ENCODE measurements at regions not wholly inside any gene's neighbourhood (a gene's known extent, or its start where the extent isn't known, plus 50 kb on each side); places are given as distances from the start of the nearest gene placed in this dataset.
"Not testable (repeated sequence)": the region's sequence is repeated elsewhere in the genome, so short reads cannot be mapped to it uniquely, and the experiment has no call there.

GRCh38 chr1:149279512-149279911 is 176.2 kb upstream of the NBPF9 start:
- not testable (repeated sequence) for H2AFZ ChIP-seq (ENCODE audit: low read length); H3K4me1 ChIP-seq (ENCODE audit: insufficient read depth, low read length); DNase-seq (ENCODE audit: insufficient read length, low spot score, missing footprints); H3K27me3 ChIP-seq (ENCODE audit: insufficient read depth, low read length); H3K36me3 ChIP-seq (ENCODE audit: insufficient read depth, low read length); H3K9me3 ChIP-seq (ENCODE audit: low read depth, low read length); H3K27ac ChIP-seq (ENCODE audit: low read depth, low read length); H3K4me3 ChIP-seq (ENCODE audit: insufficient read depth, low read length); H3K79me2 ChIP-seq (ENCODE audit: insufficient read depth, low read length); H4K20me1 ChIP-seq (ENCODE audit: insufficient read depth, low read length); H3K4me2 ChIP-seq (ENCODE audit: insufficient read depth, low read length)

- H3K36me3 ChIP-seq (ENCODE audit: insufficient read depth, low read length); H3K4me1 ChIP-seq (ENCODE audit: insufficient read depth, low read length); H3K27me3 ChIP-seq (ENCODE audit: insufficient read depth, low read length); H4K20me1 ChIP-seq (ENCODE audit: insufficient read depth, low read length); H3K4me3 ChIP-seq (ENCODE audit: insufficient read depth, low read length); H3K27ac ChIP-seq (ENCODE audit: low read depth, low read length); H2AFZ ChIP-seq (ENCODE audit: low read length); H3K9me3 ChIP-seq (ENCODE audit: low read depth, low read length); H3K4me2 ChIP-seq (ENCODE audit: insufficient read depth, low read length); H3K79me2 ChIP-seq (ENCODE audit: insufficient read depth, low read length); DNase-seq (ENCODE audit: insufficient read length, low spot score, missing footprints): not testable (repeated sequence)
Measured at GRCh38 chr1:149284773-149285172, 181.4 kb upstream of the NBPF9 start.

- not testable (repeated sequence) for H3K27ac ChIP-seq (ENCODE audit: low read depth, low read length); H3K4me3 ChIP-seq (ENCODE audit: insufficient read depth, low read length); H3K9me3 ChIP-seq (ENCODE audit: low read depth, low read length); H3K4me2 ChIP-seq (ENCODE audit: insufficient read depth, low read length); DNase-seq (ENCODE audit: insufficient read length, low spot score, missing footprints); H3K27me3 ChIP-seq (ENCODE audit: insufficient read depth, low read length); H3K79me2 ChIP-seq (ENCODE audit: insufficient read depth, low read length); H3K36me3 ChIP-seq (ENCODE audit: insufficient read depth, low read length); H3K4me1 ChIP-seq (ENCODE audit: insufficient read depth, low read length); H2AFZ ChIP-seq (ENCODE audit: low read length); H4K20me1 ChIP-seq (ENCODE audit: insufficient read depth, low read length)
Measured at GRCh38 chr1:149285205-149285604, 181.9 kb upstream of the NBPF9 start.

GRCh38 chr1:149285638-149286037 is 182.3 kb upstream of the NBPF9 start:
- H3K79me2 ChIP-seq (ENCODE audit: insufficient read depth, low read length); H3K4me3 ChIP-seq (ENCODE audit: insufficient read depth, low read length); H3K36me3 ChIP-seq (ENCODE audit: insufficient read depth, low read length); H3K27me3 ChIP-seq (ENCODE audit: insufficient read depth, low read length); H3K4me2 ChIP-seq (ENCODE audit: insufficient read depth, low read length); H4K20me1 ChIP-seq (ENCODE audit: insufficient read depth, low read length); H3K27ac ChIP-seq (ENCODE audit: low read depth, low read length); H2AFZ ChIP-seq (ENCODE audit: low read length); H3K4me1 ChIP-seq (ENCODE audit: insufficient read depth, low read length); H3K9me3 ChIP-seq (ENCODE audit: low read depth, low read length); DNase-seq (ENCODE audit: insufficient read length, low spot score, missing footprints): not testable (repeated sequence)

GRCh38 chr1:149288580-149288979 is 185.2 kb upstream of the NBPF9 start:
- not testable (repeated sequence) for H3K4me2 ChIP-seq (ENCODE audit: insufficient read depth, low read length); H3K27me3 ChIP-seq (ENCODE audit: insufficient read depth, low read length); H3K36me3 ChIP-seq (ENCODE audit: insufficient read depth, low read length); H2AFZ ChIP-seq (ENCODE audit: low read length); DNase-seq (ENCODE audit: insufficient read length, low spot score, missing footprints); H4K20me1 ChIP-seq (ENCODE audit: insufficient read depth, low read length); H3K4me1 ChIP-seq (ENCODE audit: insufficient read depth, low read length); H3K4me3 ChIP-seq (ENCODE audit: insufficient read depth, low read length); H3K79me2 ChIP-seq (ENCODE audit: insufficient read depth, low read length); H3K9me3 ChIP-seq (ENCODE audit: low read depth, low read length); H3K27ac ChIP-seq (ENCODE audit: low read depth, low read length)

- not testable (repeated sequence) for H3K9me3 ChIP-seq (ENCODE audit: low read depth, low read length); H3K4me2 ChIP-seq (ENCODE audit: insufficient read depth, low read length); DNase-seq (ENCODE audit: insufficient read length, low spot score, missing footprints); H2AFZ ChIP-seq (ENCODE audit: low read length); H3K79me2 ChIP-seq (ENCODE audit: insufficient read depth, low read length); H3K4me3 ChIP-seq (ENCODE audit: insufficient read depth, low read length); H3K27ac ChIP-seq (ENCODE audit: low read depth, low read length); H3K4me1 ChIP-seq (ENCODE audit: insufficient read depth, low read length); H3K27me3 ChIP-seq (ENCODE audit: insufficient read depth, low read length); H3K36me3 ChIP-seq (ENCODE audit: insufficient read depth, low read length); H4K20me1 ChIP-seq (ENCODE audit: insufficient read depth, low read length)
Measured at GRCh38 chr1:149300478-149301218, 174.2 kb upstream of the NBPF19 start.

GRCh38 chr1:149301282-149301681 is 173.6 kb upstream of the NBPF19 start:
- not testable (repeated sequence) for H3K36me3 ChIP-seq (ENCODE audit: insufficient read depth, low read length); H2AFZ ChIP-seq (ENCODE audit: low read length); H3K4me1 ChIP-seq (ENCODE audit: insufficient read depth, low read length); H3K9me3 ChIP-seq (ENCODE audit: low read depth, low read length); H3K27me3 ChIP-seq (ENCODE audit: insufficient read depth, low read length); H3K4me2 ChIP-seq (ENCODE audit: insufficient read depth, low read length); DNase-seq (ENCODE audit: insufficient read length, low spot score, missing footprints); H3K27ac ChIP-seq (ENCODE audit: low read depth, low read length); H3K4me3 ChIP-seq (ENCODE audit: insufficient read depth, low read length); H3K79me2 ChIP-seq (ENCODE audit: insufficient read depth, low read length); H4K20me1 ChIP-seq (ENCODE audit: insufficient read depth, low read length)

- H3K4me1 ChIP-seq (ENCODE audit: insufficient read depth, low read length); H3K36me3 ChIP-seq (ENCODE audit: insufficient read depth, low read length); H3K27ac ChIP-seq (ENCODE audit: low read depth, low read length); H3K4me3 ChIP-seq (ENCODE audit: insufficient read depth, low read length); H4K20me1 ChIP-seq (ENCODE audit: insufficient read depth, low read length); H3K79me2 ChIP-seq (ENCODE audit: insufficient read depth, low read length); H2AFZ ChIP-seq (ENCODE audit: low read length); H3K27me3 ChIP-seq (ENCODE audit: insufficient read depth, low read length); H3K4me2 ChIP-seq (ENCODE audit: insufficient read depth, low read length); DNase-seq (ENCODE audit: insufficient read length, low spot score, missing footprints); H3K9me3 ChIP-seq (ENCODE audit: low read depth, low read length): not testable (repeated sequence)
Measured at GRCh38 chr1:149304796-149305195, 170.0 kb upstream of the NBPF19 start.

- H3K9me3 ChIP-seq (ENCODE audit: low read depth, low read length); H4K20me1 ChIP-seq (ENCODE audit: insufficient read depth, low read length); H3K4me3 ChIP-seq (ENCODE audit: insufficient read depth, low read length): not testable (repeated sequence)
Measured at GRCh38 chr1:149307640-149308039, 167.2 kb upstream of the NBPF19 start.

More at GRCh38 chr1:149307640-149308039, 167.2 kb upstream of the NBPF19 start:
- H3K4me1 ChIP-seq (ENCODE audit: insufficient read depth, low read length); H3K36me3 ChIP-seq (ENCODE audit: insufficient read depth, low read length); H3K27me3 ChIP-seq (ENCODE audit: insufficient read depth, low read length); H3K27ac ChIP-seq (ENCODE audit: low read depth, low read length); H3K79me2 ChIP-seq (ENCODE audit: insufficient read depth, low read length); H2AFZ ChIP-seq (ENCODE audit: low read length); DNase-seq (ENCODE audit: insufficient read length, low spot score, missing footprints); H3K4me2 ChIP-seq (ENCODE audit: insufficient read depth, low read length): not testable (repeated sequence)

Measured in osteoblast (primary cell).